Activated CD8-positive, alpha-beta memory T cell treated with anti-CD3 and anti-CD28 coated beads for 48 hours (primary cell): ENCODE measurements at regions not wholly inside any gene's neighbourhood (a gene's known extent, or its start where the extent isn't known, plus 50 kb on each side); places are given as distances from the start of the nearest gene placed in this dataset.
"Not testable (repeated sequence)": the region's sequence is repeated elsewhere in the genome, so short reads cannot be mapped to it uniquely, and the experiment has no call there.

Experiments used
- DNase-seq, 3 experiments: peaks; one replicate each; pipeline ENCODE4 v3.0.0-alpha.2; 2020; ENCODE audit warnings: low read depth in 2 of 3, low spot score in 2 of 3

GRCh38 chr18:55900380-55900779 lies 312.4 kb upstream of the TCF4 start:
- no peak for DNase-seq

- no peak for DNase-seq
Measured at GRCh38 chr18:55897091-55897689, 309.2 kb upstream of the TCF4 start.

DNA sequence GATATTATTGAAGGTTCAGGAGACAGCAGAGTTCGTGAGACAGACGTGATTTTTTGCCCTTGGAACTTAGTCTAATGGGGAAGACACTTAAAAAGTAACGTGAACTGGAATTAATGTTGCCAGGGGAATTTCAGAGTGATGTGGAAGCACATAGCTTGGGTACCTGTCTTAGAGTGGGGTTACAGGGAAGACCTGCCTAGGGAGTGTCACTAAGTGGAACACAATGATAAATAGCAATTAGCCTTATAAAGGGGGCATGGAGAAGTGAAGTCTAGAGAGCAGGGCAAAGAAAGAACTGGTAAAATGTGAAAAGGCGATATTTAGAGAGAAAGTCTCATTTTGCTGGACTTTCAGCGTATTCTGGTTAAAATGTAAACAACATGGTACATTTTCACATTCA lies 306.0 kb upstream of the TCF4 start:
- no peak for DNase-seq

DNA sequence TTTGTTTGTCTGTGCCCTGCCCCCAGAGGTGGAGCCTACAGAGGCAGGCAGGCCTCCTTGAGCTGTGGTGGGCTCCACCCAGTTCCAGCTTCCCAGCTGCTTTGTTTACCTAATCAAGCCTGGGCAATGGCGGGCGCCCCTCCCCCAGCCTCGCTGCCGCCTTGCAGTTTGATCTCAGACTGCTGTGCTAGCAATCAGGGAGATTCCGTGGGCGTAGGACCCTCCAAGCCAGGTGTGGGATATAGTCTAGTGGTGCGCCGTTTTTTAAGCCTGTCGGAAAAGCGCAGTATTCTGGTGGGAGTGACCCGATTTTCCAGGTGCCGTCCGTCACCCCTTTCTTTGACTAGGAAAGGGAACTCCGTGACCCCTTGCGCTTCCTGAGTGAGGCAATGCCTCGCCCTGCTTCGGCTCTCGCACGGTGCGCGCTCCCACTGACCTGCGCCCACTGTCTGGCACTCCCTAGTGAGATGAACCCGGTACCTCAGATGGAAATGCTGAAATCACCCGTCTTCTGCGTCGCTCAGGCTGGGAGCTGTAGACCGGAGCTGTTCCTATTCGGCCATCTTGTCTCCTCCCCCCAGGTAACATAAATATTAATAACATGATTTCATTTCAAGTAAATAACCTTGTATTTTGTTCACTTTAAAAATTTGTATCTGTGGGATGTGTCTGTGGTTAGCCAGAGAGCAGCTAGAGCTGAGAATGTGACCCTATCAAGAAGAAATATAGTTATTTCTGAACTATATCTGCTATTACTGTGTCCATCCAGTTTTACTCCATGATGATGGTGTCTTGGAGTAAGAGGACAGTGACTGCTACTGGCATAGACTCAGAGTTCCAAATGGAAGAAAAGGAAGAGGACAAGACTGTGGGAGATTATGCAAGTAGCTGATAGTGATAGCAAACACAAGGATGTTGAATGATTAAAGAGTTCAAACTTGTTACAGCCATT lies 305.1 kb upstream of the TCF4 start:
- not testable (repeated sequence) for DNase-seq

DNA sequence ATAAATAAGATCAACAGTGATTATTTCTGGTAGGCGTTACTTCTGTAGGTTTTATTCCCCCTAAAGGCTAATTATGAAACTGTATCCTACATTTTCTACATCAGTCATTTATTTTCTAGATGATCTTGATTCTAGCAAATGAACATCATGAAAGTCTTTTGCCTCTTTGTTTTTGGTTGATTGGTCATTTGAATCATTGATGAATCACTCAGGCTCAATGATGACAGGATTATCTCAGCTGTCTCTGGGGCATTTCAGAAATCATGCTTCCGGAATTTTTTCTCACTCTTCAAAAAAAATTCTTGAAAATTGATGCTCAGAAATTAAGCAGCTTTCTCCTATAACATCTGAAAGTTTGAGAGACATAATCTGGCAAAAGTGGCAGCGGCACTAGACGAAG lies 298.9 kb upstream of the TCF4 start:
- no peak for DNase-seq

DNA sequence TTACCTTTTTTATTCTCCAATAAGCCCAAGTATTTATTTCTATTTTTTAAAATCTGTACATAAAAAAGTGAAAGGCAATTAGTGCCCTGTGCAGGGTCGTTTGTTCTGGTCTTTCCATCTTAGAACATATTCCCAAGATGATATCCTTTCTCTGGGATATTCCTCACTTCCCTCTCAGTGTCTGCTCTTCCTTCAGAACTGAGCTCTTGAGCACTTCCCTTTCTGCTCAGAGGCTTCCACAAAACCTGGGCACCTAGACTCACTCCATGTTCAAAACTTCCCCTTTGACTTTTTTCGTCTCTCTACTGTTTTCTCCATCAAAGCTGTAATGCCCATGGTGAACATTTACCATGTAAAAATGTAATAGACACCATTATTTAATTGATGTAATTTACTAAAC lies 296.5 kb upstream of the TCF4 start:
- no peak for DNase-seq

DNA sequence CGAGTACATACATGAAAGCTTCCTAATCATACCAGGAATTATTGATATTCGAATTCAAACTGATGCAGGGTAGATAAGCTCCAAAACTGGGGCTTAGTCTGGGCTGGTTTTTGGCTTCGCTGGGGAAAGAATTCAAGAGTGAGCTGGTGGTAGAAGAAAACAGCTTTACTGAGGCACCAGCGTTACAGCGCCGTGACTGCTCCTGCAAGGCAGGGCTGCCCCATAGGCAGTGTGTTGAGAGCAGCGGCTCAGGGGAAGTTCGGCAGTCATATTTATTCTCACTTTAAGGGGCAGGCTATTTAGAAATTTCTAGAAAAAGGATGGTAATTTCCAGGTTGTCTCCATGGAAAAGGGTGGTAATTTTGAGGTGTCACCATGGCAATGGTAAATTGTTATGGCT lies 292.6 kb upstream of the TCF4 start:
- DNase-seq = no peak

GRCh38 chr18:55879331-55879730 lies 291.3 kb upstream of the TCF4 start:
- DNase-seq = no peak

DNA sequence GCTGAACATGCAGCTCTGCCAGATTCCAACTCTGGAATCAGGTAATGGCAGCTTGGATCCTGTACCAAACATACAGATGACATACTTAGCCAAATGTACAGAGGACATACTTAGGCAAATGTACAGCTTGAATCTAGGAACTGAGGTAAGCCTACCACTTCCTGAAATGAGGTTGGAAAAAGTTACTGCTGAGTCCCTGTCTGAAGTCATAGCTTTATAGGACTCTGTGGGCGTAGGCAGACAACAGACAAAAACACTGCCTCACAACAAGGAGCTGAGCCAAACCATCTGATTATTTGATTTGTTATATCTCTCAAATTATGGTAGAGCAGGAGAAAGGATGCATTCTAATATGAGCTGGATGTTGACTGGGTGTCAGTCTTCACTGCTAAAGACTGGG lies 290.2 kb upstream of the TCF4 start:
- DNase-seq = no peak

GRCh38 chr18:55877321-55877720 lies 289.3 kb upstream of the TCF4 start:
- no peak for DNase-seq

DNA sequence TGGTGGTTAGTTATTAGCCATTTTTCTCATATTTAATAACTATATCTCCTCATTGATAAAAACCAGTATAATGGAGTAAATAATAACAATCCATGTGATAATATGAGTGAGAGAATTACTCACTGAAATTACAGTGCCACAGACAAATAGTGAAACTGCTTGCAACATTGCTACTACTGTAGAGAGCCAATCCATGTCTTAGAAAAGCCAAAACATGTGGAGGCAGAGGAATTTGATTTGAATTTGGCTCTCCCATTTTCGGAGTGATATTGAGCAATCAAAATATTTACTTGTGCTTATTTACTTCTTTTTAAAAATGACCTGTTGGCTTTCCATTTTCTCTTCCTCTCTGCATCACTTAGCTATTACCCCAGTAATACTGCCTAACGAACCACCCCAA lies 288.3 kb upstream of the TCF4 start:
- no peak for DNase-seq

GRCh38 chr18:55875371-55875901 lies 287.4 kb upstream of the TCF4 start:
- no peak for DNase-seq

GRCh38 chr18:55869556-55870501 lies 281.8 kb upstream of the TCF4 start:
- DNase-seq = no peak

DNA sequence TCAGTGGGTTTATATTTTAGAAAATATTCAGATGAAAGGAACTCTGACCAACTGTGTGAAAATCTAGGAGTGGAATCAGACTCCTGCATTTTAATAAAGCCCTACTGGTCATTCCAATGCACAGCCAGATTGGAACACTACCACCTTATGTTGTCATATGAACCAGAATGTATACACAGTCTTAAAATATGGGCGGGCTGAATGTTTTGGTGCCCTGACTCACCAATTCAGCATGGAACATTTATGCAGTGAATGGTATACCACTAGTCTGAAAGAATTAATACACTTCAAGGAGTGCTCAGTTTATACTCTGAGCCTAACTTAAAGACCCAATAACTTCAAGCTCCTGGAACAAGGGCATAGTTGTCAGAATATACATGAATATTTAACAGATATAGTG lies 280.9 kb upstream of the TCF4 start:
- no peak for DNase-seq

GRCh38 chr18:55866886-55867285 lies 278.9 kb upstream of the TCF4 start:
- no peak for DNase-seq

DNA sequence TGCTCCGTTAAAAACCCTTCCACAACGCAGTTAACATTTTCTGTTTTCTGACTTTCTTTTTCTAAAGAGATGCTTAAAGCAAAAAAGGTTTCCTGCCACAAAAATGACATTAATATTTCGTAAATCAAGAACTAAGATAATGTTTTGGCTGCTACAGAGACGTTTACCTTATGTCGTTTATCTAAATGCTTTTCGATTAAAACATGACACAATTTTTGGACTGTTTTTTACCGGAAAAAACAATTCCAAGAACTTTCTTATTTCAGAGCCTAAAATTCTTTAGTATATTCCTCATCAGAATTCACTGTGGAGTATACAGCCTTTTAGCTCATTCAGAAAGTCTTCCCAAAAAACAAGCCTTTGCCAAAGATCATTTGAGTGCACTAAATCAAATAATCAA lies 278.0 kb upstream of the TCF4 start:
- DNase-seq = no peak

DNA sequence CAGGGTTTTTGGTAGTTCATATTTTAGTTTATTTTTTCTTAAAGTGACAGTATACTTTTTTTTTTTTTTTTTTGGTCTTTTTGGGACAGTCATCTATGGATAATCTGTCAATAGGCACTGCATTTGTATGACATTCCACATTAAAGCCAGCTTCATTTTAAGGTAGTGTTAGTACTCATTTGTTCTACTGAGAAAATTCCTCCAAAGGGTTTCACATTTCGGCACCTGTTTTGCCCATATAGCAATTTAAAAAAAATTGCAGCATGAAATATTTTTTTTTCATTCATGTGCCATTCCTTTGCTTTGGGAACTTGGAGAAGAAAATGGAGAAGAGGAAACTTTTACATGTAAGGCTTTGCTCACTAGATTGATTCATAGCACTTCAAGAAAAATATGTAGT lies 276.3 kb upstream of the TCF4 start:
- no peak for DNase-seq

GRCh38 chr18:55863876-55864275 lies 275.9 kb upstream of the TCF4 start:
- no peak for DNase-seq

DNA sequence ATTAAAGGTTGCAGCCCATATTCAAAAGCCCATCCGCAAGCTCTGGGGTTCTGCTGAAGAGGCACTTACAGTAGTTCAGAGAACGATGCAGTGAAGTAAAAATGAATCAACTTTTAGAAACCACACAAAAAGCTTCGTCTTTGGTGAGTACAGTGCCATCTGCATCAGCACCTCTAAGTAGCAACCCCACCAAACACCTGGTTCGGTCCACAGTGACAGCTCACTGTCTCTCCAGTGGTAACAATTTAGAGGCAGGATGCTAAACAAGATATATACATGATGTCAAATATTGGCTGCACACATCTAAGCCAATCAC lies 275.4 kb upstream of the TCF4 start:
- DNase-seq = no peak

DNA sequence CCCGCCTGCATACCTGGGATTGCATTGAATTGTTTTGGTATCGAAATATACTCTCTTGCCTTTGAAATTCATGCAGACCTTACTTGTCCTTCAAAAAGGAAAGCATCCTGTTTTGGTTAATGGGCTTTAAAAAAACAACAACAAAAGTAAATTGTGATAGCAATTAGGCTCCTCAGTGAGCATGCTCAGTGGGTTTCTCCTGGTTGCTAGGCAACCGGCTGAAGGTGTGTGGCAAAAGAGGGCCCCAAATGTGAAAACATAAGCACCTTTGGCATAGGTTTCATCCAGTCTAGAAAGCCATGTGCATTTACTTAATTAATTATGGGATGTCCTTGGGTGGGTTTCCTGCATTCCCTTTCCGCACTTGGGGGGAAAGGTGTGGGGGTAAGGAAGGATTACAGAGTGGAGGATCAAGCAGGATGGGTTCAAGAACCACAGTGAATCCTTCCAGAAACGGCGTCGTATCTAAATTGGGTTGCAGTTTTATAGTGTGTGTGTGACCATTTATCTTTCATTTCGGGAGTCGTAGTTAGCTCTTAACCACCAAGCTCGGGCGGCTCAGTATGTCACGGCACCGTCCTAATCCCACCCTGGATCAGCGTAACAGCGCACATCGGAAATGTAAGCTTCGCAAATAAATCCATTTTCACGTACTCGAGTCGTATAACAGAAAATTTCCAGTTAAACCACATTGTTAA lies 274.9 kb upstream of the TCF4 start:
- DNase-seq = no peak

DNA sequence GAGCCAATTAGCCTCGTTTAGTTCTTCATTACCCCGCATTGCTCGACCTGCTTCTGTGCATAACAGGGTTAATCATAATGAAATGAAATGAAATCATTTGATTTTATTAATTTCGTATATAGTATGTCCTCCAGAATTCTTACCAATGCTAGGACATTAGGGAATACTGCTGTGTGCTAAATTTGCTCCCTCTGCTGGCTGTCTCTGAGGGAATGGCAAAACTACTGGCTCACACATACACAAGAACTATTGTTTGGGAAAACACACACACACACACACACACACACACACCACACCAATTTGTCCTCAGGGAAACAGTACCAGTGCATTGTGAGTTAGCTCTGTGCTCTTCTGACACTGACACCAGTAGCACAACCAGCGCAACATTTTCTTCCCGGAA lies 273.3 kb upstream of the TCF4 start:
- no peak for DNase-seq
